IMR-90 (cell line): ENCODE measurements at regions not wholly inside any gene's neighbourhood (a gene's known extent, or its start where the extent isn't known, plus 50 kb on each side); places are given as distances from the start of the nearest gene placed in this dataset.

Experiments used
- CHD1 ChIP-seq: IDR thresholded peaks from 2 replicates; pipeline ENCODE4 v1.6.1; 2012; ENCODE audit warnings: low read depth, low read length, improper control_type of control experiment
- POLR2A ChIP-seq: IDR thresholded peaks from 2 replicates; pipeline ENCODE4 v1.6.1; 2012; ENCODE audit warnings: mild to moderate bottlenecking, low read depth, low read length
- TF ChIP-seq, protein P1 (sequence below): conservative IDR thresholded peaks from 2 replicates; pipeline ENCODE4 v1.5.1; 2012; ENCODE audit warnings: mild to moderate bottlenecking, low read depth, low read length, improper control_type of control experiment

DNA sequence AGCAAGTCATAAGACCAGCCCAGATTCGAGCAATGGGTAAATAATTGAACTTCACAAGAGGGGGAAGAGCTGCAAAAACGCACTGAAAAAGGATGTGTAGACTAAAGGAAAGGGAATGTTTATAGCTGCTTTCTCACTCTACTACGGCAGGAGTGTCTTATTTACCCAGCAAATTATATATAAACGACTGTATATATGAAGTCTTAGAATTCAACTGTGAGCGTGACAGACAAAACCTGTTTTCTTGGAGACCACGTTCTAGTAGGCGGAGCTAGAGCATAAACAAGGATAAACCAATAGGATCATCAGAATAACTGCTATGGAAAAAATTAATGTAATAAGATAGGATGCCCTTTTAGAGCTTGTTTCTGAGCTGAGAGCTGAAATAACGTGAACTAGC is 394.6 kb upstream of the MON1B start:
- TF ChIP-seq CHD1: no peak
- TF ChIP-seq POLR2A: no peak
- TF ChIP-seq, protein P1, sequence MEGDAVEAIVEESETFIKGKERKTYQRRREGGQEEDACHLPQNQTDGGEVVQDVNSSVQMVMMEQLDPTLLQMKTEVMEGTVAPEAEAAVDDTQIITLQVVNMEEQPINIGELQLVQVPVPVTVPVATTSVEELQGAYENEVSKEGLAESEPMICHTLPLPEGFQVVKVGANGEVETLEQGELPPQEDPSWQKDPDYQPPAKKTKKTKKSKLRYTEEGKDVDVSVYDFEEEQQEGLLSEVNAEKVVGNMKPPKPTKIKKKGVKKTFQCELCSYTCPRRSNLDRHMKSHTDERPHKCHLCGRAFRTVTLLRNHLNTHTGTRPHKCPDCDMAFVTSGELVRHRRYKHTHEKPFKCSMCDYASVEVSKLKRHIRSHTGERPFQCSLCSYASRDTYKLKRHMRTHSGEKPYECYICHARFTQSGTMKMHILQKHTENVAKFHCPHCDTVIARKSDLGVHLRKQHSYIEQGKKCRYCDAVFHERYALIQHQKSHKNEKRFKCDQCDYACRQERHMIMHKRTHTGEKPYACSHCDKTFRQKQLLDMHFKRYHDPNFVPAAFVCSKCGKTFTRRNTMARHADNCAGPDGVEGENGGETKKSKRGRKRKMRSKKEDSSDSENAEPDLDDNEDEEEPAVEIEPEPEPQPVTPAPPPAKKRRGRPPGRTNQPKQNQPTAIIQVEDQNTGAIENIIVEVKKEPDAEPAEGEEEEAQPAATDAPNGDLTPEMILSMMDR: no peak
